Activated CD4-positive, alpha-beta memory T cell treated with anti-CD3 and anti-CD28 coated beads for 36 hours (primary cell): ENCODE measurements at regions not wholly inside any gene's neighbourhood (a gene's known extent, or its start where the extent isn't known, plus 50 kb on each side); places are given as distances from the start of the nearest gene placed in this dataset.

Experiments used
- CTCF ChIA-PET: fragments of 350-600 bp; sonication (Branson Sonifier 250); formaldehyde crosslinking; loops from one replicate; lab custom pipeline; 2021; ENCODE audit warnings: antibody characterized with exemption, inconsistent platforms; lab: Charles Lee
- POLR2A ChIA-PET: fragments of 350-600 bp; sonication (Branson Sonifier 250); formaldehyde crosslinking; loops from one replicate; lab custom pipeline; 2021; ENCODE audit warnings: antibody characterized with exemption; lab: Charles Lee
- DNase-seq: peaks from one replicate; pipeline ENCODE4 v3.0.0-alpha.2; 2020
- H3K27ac Mint-ChIP-seq: one replicate; pipeline ENCODE4 v1.8.0; 2021; ENCODE audit warnings: mixed read lengths
- H3K27me3 Mint-ChIP-seq: one replicate; pipeline ENCODE4 v1.8.0; 2021; ENCODE audit warnings: mixed read lengths
- H3K36me3 Mint-ChIP-seq: one replicate; pipeline ENCODE4 v1.8.0; 2021; ENCODE audit warnings: mixed read lengths
- H3K4me1 Mint-ChIP-seq: one replicate; pipeline ENCODE4 v1.8.0; 2021; ENCODE audit warnings: low read depth, mixed read lengths
- H3K4me3 Mint-ChIP-seq: one replicate; pipeline ENCODE4 v1.8.0; 2021; ENCODE audit warnings: mild to moderate bottlenecking, mixed read lengths
- H3K9me3 Mint-ChIP-seq: one replicate; pipeline ENCODE4 v1.8.0; 2021; ENCODE audit warnings: mixed read lengths
- intact Hi-C: fragments of 100-400 bp; cut with micrococcal nuclease; formaldehyde crosslinking; loops from one replicate; pipeline ENCODE4 v1.15.1; 2023

DNA sequence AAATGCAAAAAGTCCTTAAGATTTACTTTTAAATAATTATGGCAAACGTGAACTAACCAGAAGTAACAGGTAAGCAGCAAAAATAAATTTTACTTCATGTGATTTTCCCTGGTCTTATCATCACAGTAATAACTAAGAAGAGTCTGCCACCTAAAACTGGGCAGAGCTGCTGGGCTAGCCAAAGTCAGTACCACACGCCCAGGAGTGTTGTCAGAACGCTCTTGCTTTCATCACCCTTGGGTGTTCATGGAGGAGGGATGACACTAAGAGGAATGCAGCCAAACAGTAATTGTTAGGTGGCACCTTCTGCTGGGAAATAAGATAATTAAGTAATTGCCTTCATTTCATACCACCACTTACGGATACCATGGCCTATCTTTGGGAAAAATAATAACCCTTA, 92.0 kb upstream of the NEUROD1 start:
- H3K27ac Mint-ChIP-seq = no peak overlapping the region
- no peak overlapping the region for H3K4me3 Mint-ChIP-seq
- H3K27me3 Mint-ChIP-seq = peaks cover 9% of the 10 kb centered on the region
- no peak for DNase-seq
- H3K9me3 Mint-ChIP-seq = no peaks in the 10 kb centered on the region
- POLR2A ChIA-PET = no interaction called here
- CTCF ChIA-PET = interaction anchor here (0.8 kb wide), 1 partner anchor 702 kb away, joined by 3 read pairs; no protein-coding TSS in a partner anchor
- intact Hi-C loops = no loop called here
- H3K4me1 Mint-ChIP-seq = no peaks in the 10 kb centered on the region
- H3K36me3 Mint-ChIP-seq = no peaks in the 10 kb centered on the region

DNA sequence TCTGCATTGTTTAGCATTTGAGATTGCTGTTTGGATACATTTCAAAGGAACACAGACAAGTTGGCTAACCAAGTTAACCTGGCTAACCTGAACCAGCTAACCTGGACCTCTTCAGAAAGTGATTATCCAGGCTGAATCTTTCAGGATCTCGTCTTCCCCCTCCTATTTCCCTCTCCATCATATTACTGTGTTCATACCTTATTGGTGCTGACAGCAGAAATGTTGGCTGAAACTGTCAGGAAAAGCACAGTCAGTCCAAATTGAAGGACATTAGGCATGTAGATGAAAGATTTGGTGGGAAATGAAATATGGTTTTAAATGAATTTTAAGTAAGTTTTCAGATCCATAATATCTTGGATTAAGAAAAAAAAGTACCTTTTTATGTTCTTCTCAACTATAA, 92.5 kb upstream of the NEUROD1 start:
- CTCF ChIA-PET = interaction anchor here (0.8 kb wide), 1 partner anchor 702 kb away, joined by 3 read pairs; no protein-coding TSS in a partner anchor
- Mint-ChIP-seq H3K27ac (no peak overlapping the region), H3K36me3 (no peaks in the 10 kb centered on the region), H3K27me3 (peaks cover 9% of the 10 kb centered on the region), H3K9me3 (no peaks in the 10 kb centered on the region), H3K4me3 (no peak overlapping the region), H3K4me1 (no peaks in the 10 kb centered on the region)
- intact Hi-C loops = no loop called here
- DNase-seq = no peak
- POLR2A ChIA-PET = no interaction called here

DNA sequence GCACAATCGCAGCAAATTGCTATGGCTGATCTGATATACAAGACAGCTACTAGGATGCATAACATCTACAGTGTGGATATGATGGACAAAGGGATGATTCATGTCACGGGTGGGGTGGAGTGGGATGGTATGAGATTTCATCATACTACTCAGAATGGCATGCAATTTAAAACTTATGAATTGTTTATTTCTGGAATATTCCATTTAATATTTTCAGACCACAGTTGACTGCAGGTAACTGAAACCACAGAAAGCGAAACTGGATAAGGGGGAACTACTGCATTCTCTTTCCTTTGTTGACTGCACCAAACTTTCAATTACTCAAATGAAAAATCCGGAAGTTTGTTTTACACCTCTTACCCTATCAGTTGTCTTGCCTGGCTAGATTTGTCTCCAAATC, 94.4 kb upstream of the NEUROD1 start:
- no peak for DNase-seq
- peaks cover 7% of the 10 kb centered on the region for H3K27me3 Mint-ChIP-seq
- H3K9me3 Mint-ChIP-seq = no peaks in the 10 kb centered on the region
- H3K4me1 Mint-ChIP-seq = no peaks in the 10 kb centered on the region
- ChIA-PET CTCF (no interaction called here), POLR2A (no interaction called here)
- intact Hi-C loops = no loop called here
- H3K4me3 Mint-ChIP-seq = no peak overlapping the region
- H3K27ac Mint-ChIP-seq = no peak overlapping the region
- H3K36me3 Mint-ChIP-seq = no peaks in the 10 kb centered on the region

DNA sequence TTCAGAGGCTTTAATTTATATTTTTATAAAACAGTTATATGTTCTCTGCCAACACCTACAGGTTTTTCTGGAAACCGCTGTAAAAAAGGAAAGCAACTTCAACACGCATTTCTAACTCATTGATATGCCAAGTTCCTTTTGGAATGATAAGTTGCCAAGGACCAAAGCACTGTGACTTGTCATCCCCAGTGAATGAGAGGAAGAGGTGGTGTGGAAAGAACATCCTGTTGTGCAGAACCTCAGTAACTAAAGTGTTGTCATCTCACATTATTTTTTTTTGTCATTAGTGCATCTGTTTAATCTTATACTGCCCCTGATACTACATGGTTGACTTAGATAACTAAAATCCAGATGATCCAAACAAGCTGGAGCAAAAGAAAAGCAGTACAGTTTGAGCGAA, 96.0 kb upstream of the NEUROD1 start:
- H3K4me1 Mint-ChIP-seq = no peaks in the 10 kb centered on the region
- peaks cover 7% of the 10 kb centered on the region for H3K27me3 Mint-ChIP-seq
- no peak overlapping the region for H3K4me3 Mint-ChIP-seq
- no peaks in the 10 kb centered on the region for H3K36me3 Mint-ChIP-seq
- DNase-seq = no peak
- ChIA-PET POLR2A (no interaction called here), CTCF (interaction anchor here (0.8 kb wide), 1 partner anchor 13 kb away, joined by 4 read pairs; no protein-coding TSS in a partner anchor)
- H3K27ac Mint-ChIP-seq = no peak overlapping the region
- intact Hi-C loops = no loop called here
- H3K9me3 Mint-ChIP-seq = no peaks in the 10 kb centered on the region

DNA sequence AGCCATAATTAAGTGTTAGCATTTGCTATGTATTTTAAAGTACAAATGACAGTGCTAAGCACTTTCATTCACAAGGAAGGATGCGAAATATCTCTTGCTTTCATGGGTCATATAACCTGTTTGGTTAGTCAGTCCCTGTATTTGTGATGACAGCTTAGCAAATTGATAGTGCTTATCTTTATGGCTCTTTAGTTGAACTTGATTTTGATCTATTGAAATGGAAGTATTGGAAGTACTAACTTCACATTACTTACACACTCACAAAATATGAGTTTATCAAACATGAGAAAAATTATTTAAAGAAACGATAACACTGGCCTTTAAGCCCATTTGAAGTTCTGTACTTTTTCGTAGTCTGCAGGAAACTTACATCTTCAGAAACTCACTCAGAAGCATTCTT, 97.4 kb upstream of the NEUROD1 start:
- Mint-ChIP-seq H3K4me3 (no peak overlapping the region), H3K27me3 (peaks cover 2% of the 10 kb centered on the region), H3K27ac (no peak overlapping the region), H3K4me1 (no peaks in the 10 kb centered on the region), H3K9me3 (no peaks in the 10 kb centered on the region), H3K36me3 (no peaks in the 10 kb centered on the region)
- DNase-seq = no peak
- intact Hi-C loops = no loop called here
- ChIA-PET CTCF (interaction anchor here (0.5 kb wide), 1 partner anchor 696 kb away, joined by 3 read pairs; no protein-coding TSS in a partner anchor), POLR2A (no interaction called here)

DNA sequence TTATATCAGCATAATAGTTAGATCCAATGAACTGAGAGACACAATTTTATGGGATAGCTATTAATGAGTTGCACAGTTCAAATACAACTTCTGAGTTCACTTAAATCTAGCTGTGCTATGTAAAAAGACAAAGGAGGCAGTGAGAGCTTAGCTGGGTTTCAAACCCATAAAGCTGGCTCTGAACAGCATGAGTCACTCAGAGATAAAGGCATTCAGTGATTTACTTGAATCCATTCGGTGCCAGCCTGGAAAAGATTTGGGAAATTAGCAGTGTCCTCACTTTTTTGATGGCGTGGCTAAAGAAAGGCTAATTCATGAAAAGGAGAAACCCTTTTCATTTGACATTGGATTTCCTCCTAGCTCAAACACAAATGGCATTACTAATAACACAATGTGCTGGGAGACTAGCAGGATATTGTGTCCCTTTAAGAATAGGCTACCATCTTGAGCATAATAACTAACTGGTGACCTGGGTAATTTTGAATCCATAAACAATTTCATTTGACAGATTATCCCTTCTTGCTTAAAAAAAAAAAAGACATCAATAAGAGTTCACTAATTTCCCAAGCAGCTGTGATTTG, 98.4 kb upstream of the NEUROD1 start:
- Mint-ChIP-seq H3K9me3 (no peaks in the 10 kb centered on the region), H3K4me1 (no peaks in the 10 kb centered on the region), H3K27me3 (peaks cover 2% of the 10 kb centered on the region), H3K36me3 (no peaks in the 10 kb centered on the region), H3K27ac (no peak overlapping the region), H3K4me3 (no peak overlapping the region)
- DNase-seq = no peak
- ChIA-PET POLR2A (no interaction called here), CTCF (interaction anchor here (1.1 kb wide), 1 partner anchor 36 kb away, joined by 3 read pairs; no protein-coding TSS in a partner anchor)
- intact Hi-C loops = no loop called here

DNA sequence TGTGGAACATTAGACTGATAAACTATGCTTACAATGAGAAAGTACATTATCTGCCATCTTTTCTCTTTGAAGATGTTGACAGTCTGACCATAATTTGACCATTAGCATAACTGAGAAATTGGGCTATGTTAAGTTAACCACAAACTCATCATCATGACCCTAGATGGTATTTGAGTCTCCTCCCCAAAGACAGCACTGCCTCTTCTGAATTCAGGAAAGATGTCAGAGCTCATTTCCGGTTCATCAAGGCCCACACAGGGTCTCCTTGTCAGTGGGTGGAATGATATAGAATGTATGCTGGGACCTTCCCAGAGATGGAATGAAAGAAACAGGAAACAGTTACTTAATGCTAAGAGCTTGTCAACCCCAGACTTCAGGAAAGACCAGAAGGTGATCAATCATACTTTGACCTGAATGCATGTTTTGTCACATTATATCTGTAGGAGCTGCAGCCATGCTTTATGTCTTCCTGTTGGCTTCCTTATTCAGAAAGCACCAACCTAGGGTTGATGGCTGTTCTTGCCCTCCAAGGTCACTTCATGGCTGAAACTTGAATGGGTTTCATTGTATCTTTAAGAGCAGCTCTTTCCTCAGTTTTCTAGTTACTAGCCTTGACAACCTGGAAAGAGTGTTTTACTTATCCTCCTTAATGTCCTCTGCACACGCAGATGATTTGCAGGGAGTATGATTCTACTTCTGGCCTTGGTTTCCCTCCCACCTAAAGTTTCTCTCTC, 99.1 kb upstream of the NEUROD1 start:
- ChIA-PET POLR2A (no interaction called here), CTCF (no interaction called here)
- intact Hi-C loops = no loop called here
- Mint-ChIP-seq H3K4me1 (no peaks in the 10 kb centered on the region), H3K27ac (no peak overlapping the region), H3K4me3 (no peak overlapping the region), H3K27me3 (peaks cover 2% of the 10 kb centered on the region), H3K9me3 (no peaks in the 10 kb centered on the region), H3K36me3 (no peaks in the 10 kb centered on the region)
- DNase-seq = no peak

DNA sequence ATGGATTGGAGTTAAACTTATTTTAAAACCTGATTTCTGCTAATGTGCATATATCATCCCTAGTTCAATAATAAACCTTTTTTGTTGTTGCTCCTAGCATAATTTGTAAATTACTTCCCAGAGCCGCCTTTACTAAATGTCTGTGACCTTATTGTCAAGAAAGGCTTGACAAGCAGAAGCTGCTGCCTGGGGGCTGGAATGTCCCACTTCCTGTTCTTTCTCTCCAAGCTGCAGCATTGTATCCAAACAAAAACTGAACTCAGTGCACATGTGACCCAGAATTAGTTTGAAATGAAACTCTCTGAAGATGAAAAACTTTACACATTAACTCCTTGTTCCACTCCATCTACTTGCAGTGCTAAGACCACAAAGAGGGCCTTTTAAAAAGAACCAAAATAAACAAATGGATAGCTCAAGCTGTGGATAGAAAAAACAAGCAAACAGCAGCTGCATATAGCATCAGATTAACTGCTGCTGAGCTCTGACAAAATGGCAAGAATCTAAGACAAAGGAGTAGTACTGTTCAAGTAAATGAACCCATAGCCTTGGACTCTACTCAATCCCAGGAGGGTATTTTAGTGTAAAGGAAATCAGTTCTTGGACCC, 99.8 kb upstream of the NEUROD1 start:
- POLR2A ChIA-PET = no interaction called here
- no peak overlapping the region for H3K27ac Mint-ChIP-seq
- intact Hi-C loops = no loop called here
- H3K4me3 Mint-ChIP-seq = no peak overlapping the region
- no peaks in the 10 kb centered on the region for H3K36me3 Mint-ChIP-seq
- H3K9me3 Mint-ChIP-seq = no peaks in the 10 kb centered on the region
- no peak for DNase-seq
- H3K4me1 Mint-ChIP-seq = no peaks in the 10 kb centered on the region
- CTCF ChIA-PET = interaction anchor here (1.7 kb wide), 1 partner anchor 175 kb away, joined by 6 read pairs; no protein-coding TSS in a partner anchor
- H3K27me3 Mint-ChIP-seq = peaks cover 4% of the 10 kb centered on the region

DNA sequence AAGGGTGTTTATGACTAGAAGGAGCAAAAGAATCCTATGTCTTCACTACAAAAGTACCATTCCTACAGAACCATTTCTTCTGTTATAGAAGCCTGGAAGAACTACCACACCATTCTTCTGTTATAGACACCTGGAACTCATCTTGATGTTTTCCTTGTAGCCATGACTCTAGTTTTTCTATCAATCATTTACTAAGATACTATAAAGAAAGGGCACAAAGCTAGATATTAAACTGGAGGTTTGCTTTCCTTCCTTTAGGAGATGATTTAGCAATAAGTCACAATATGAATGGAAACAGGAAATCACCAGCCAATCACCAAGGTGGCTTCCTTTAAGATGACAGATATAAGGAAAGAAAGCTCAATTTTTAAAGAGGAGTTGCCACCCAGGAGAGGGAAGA, 100.3 kb upstream of the NEUROD1 start:
- H3K9me3 Mint-ChIP-seq = no peaks in the 10 kb centered on the region
- peaks cover 4% of the 10 kb centered on the region for H3K27me3 Mint-ChIP-seq
- intact Hi-C loops = no loop called here
- no peak overlapping the region for H3K27ac Mint-ChIP-seq
- H3K4me1 Mint-ChIP-seq = no peaks in the 10 kb centered on the region
- H3K4me3 Mint-ChIP-seq = no peak overlapping the region
- POLR2A ChIA-PET = no interaction called here
- no peaks in the 10 kb centered on the region for H3K36me3 Mint-ChIP-seq
- CTCF ChIA-PET = interaction anchor here (1.7 kb wide), 1 partner anchor 174 kb away, joined by 6 read pairs; no protein-coding TSS in a partner anchor
- DNase-seq = no peak

DNA sequence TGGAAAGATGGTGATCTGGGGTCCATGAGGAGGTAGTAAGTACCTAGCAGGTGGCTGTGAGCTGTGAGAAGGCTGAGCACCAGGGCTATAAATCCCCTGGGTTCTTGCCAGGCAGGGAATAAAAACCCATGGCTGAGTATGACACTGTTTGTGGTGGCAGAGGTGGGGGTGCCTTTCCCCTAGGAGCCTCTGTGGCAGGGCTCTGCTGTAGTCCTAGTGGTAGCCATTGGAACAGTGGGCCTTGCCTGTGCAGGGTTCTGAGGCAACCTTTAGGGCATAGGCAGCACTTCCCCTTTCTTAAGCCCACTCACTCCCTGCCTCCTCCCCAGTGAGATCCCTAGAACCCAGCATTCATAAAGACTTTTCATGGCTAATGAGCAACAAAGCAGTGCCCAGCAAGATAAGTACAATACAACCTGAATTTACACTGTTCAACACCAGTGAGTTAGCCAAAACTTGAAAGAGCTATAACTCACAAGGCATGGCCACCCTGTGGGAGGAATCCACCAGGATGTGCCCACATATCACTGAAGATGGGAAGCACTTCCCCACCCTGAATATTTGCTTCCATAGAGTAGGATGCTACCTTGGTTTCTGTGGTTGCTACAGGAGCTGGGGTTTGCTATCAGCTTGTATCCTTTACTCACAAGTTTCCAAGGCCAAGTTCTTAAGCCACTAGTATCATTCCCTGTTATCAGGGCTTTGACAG, 100.9 kb upstream of the NEUROD1 start:
- H3K36me3 Mint-ChIP-seq = no peaks in the 10 kb centered on the region
- DNase-seq = no peak
- ChIA-PET POLR2A (no interaction called here), CTCF (interaction anchor here (1.7 kb wide), 1 partner anchor 174 kb away, joined by 6 read pairs; no protein-coding TSS in a partner anchor)
- H3K27me3 Mint-ChIP-seq = peaks cover 7% of the 10 kb centered on the region
- no peak overlapping the region for H3K4me3 Mint-ChIP-seq
- H3K9me3 Mint-ChIP-seq = no peaks in the 10 kb centered on the region
- intact Hi-C loops = no loop called here
- H3K4me1 Mint-ChIP-seq = no peaks in the 10 kb centered on the region
- H3K27ac Mint-ChIP-seq = no peak overlapping the region

DNA sequence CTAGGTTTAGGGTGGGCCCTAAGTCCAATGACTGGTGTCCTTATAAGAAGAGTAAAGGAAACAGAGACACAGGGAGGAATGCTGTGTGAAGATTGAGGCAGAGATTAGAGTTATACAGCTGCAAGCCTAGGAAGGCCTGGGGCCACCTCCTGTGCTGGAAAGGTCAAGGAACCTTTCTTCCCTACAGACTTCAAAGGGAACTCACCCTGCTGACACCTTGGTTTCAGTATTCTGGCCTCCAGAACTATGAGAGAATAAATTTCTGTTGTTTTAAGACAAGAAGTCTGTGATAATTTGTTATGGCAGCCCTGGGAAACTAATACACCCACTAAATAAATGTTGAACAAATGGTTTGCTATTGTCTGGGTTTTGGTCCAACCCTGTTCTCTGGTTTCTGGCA, 102.3 kb upstream of the NEUROD1 start:
- no peak for DNase-seq
- intact Hi-C loops = no loop called here
- Mint-ChIP-seq H3K4me3 (no peak overlapping the region), H3K9me3 (no peaks in the 10 kb centered on the region), H3K27ac (no peak overlapping the region), H3K36me3 (no peaks in the 10 kb centered on the region), H3K27me3 (peaks cover 10% of the 10 kb centered on the region), H3K4me1 (no peaks in the 10 kb centered on the region)
- POLR2A ChIA-PET = no interaction called here
- CTCF ChIA-PET = no interaction called here

DNA sequence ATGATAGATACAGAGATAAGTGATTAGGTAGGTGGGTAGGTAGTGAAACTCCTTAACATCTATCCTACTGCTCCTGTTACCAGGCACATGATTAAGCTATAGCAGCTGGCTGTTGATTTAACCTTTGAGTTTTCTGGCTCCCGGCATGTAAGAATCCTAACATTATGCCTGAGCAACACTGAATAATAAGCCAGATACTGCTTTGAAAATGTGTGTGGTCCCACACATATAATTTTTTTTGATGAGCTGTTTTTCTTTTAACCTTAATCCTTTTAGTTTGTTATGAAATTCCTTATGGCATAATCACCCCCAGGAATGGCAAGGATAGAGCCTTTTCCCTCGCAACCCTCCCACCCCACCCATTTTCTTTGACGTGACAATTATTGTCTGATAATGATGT, 104.2 kb upstream of the NEUROD1 start:
- Mint-ChIP-seq H3K36me3 (no peaks in the 10 kb centered on the region), H3K27ac (no peak overlapping the region), H3K9me3 (no peaks in the 10 kb centered on the region), H3K4me1 (no peaks in the 10 kb centered on the region), H3K27me3 (peaks cover 15% of the 10 kb centered on the region), H3K4me3 (no peak overlapping the region)
- CTCF ChIA-PET = no interaction called here
- no peak for DNase-seq
- intact Hi-C loops = no loop called here
- POLR2A ChIA-PET = no interaction called here
